Upper lobe of left lung (tissue), 6 donors: ENCODE measurements at regions not wholly inside any gene's neighbourhood (a gene's known extent, or its start where the extent isn't known, plus 50 kb on each side); places are given as distances from the start of the nearest gene placed in this dataset.

Source experiments
- ATAC-seq, 2 donors: fragments of 200-7000 bp; cut with Tn5 transposase; one replicate each; pipeline ENCODE4 v1.9.1; 2022; ENCODE audit warnings: mild to moderate bottlenecking in 2 of 2, moderate library complexity in 2 of 2; ENCODE audit not compliant: low FRiP score in 2 of 2
- DNase-seq, 2 donors: peaks; one replicate each; pipeline ENCODE4 v3.0.0-alpha.2; 2019 to 2020
- H3K27ac ChIP-seq, 4 donors: fragments of 200-600 bp; sonication (generic); one replicate each; pipeline ENCODE4 v1.5.1; 2016 to 2019
- H3K27me3 ChIP-seq, 4 donors: fragments of 200-600 bp; sonication (generic); one replicate each; pipeline ENCODE4 v1.5.1; 2017 to 2019
- H3K36me3 ChIP-seq, 4 donors: fragments of 200-600 bp; sonication (generic); one replicate each; pipeline ENCODE4 v1.5.1; 2016 to 2019
- H3K4me1 ChIP-seq, 4 donors: fragments of 200-600 bp; sonication (generic); one replicate each; pipeline ENCODE4 v1.5.1; 2018 to 2019
- H3K4me3 ChIP-seq, 4 donors: fragments of 200-600 bp; sonication (generic); one replicate each; pipeline ENCODE4 v1.5.1; 2017 to 2019; ENCODE audit warnings: mild to moderate bottlenecking in 2 of 4, moderate library complexity in 1 of 4
- H3K9me3 ChIP-seq, 4 donors: fragments of 200-600 bp; sonication (generic); one replicate each; pipeline ENCODE4 v1.5.1; 2018 to 2019
- CTCF ChIP-seq, 6 experiments: fragments of 450-650 bp in 4 of 6; fragments of 200-600 bp in 2 of 6; sonication (generic) in 2 of 6; IDR thresholded peaks; one replicate each; pipeline ENCODE4 v1.5.1; 2016 to 2019; ENCODE audit warnings: antibody characterized with exemption in 6 of 6
- EP300 ChIP-seq, 4 donors: sonication (generic); formaldehyde crosslinking; IDR thresholded peaks; one replicate each; pipeline ENCODE4 v1.5.1; 2017; ENCODE audit warnings: antibody characterized with exemption in 4 of 4, control low read depth in 2 of 4
- POLR2A ChIP-seq, 4 donors: fragments of 450-650 bp; IDR thresholded peaks; one replicate each; pipeline ENCODE4 v1.5.1; 2016 to 2017; ENCODE audit warnings: antibody characterized with exemption in 4 of 4, mild to moderate bottlenecking in 2 of 4
- POLR2AphosphoS5 ChIP-seq, 2 donors: sonication (generic); formaldehyde crosslinking; IDR thresholded peaks; one replicate each; pipeline ENCODE4 v1.5.1; 2017; ENCODE audit warnings: antibody characterized with exemption in 2 of 2
- WGBS, 2 donors: methylation state at CpG; one replicate each; pipeline ENCODE4 v1.1.5; 2017 to 2018; 5-methylcytosine and 5-hydroxymethylcytosine counted together
- donor health status: DM: no; HTN: no; CAD: no; lungs with moderate emphysema.
- donor health status: DM: no; HTN: yes; CAD: no; lungs with severe emphysema.

- ATAC-seq (no peak), DNase-seq (no peak)
- Histone ChIP-seq H3K27ac (peak overlapping the region; percentile 60 to 73 (median 71)), H3K9me3 (no peaks in the 10 kb centered on the region), H3K36me3 (no peaks in the 10 kb centered on the region), H3K27me3 (no peaks in the 10 kb centered on the region), H3K4me3 (no peak overlapping the region), H3K4me1 (peaks cover 0 to 10% (median 6%) of the 10 kb centered on the region in 4 donors)
- TF ChIP-seq CTCF (IDR thresholded peaks at IDR 0.05), result no peak
- no peak for TF ChIP-seq POLR2A (IDR thresholded peaks at IDR 0.05)
- TF ChIP-seq EP300 (IDR thresholded peaks at IDR 0.05), result no peak
- no peak for TF ChIP-seq POLR2AphosphoS5 (IDR thresholded peaks at IDR 0.05)
- 81 to 89% methylated on average over 24 to 25 of the region's 25 CpGs for WGBS, 2 donors
Measured at GRCh38 chr11:69966910-69967483, 111.1 kb upstream of the ANO1 start.

GRCh38 chr11:69967484-69967883, 110.6 kb upstream of the ANO1 start:
- ATAC-seq (no peak), DNase-seq (no peak)
- Histone ChIP-seq H3K4me3 (no peak overlapping the region), H3K36me3 (no peaks in the 10 kb centered on the region), H3K4me1 (peaks cover 0 to 10% (median 6%) of the 10 kb centered on the region in 4 donors), H3K27ac (peak overlapping the region; percentile 60 to 73 (median 71)), H3K9me3 (no peaks in the 10 kb centered on the region), H3K27me3 (no peaks in the 10 kb centered on the region)
- WGBS, 2 donors, result 80 to 86% methylated on average over 6 of the region's 6 CpGs
- no peak for TF ChIP-seq EP300 (IDR thresholded peaks at IDR 0.05)
- TF ChIP-seq POLR2AphosphoS5 (IDR thresholded peaks at IDR 0.05), result no peak
- TF ChIP-seq POLR2A (IDR thresholded peaks at IDR 0.05), result no peak
- TF ChIP-seq CTCF (IDR thresholded peaks at IDR 0.05), result no peak

- no peaks in the 10 kb centered on the region for H3K36me3 ChIP-seq
- ATAC-seq, result no peak
- WGBS, 2 donors, result 59 to 69% methylated on average over 12 to 24 of the region's 24 CpGs
Measured at GRCh38 chr11:69968396-69969347, 109.4 kb upstream of the ANO1 start.

More at GRCh38 chr11:69968396-69969347, 109.4 kb upstream of the ANO1 start:
- peaks cover 0 to 10% (median 6%) of the 10 kb centered on the region in 4 donors for H3K4me1 ChIP-seq
- H3K27ac ChIP-seq, result peak overlapping the region; percentile 60 to 73 (median 71)
- TF ChIP-seq EP300 (IDR thresholded peaks at IDR 0.05) (peak in 1 of 4 donors; percentile 21), POLR2AphosphoS5 (IDR thresholded peaks at IDR 0.05) (peak; percentile 41 to 43), POLR2A (IDR thresholded peaks at IDR 0.05) (no peak), CTCF (IDR thresholded peaks at IDR 0.05) (no peak)
- no peaks in the 10 kb centered on the region for H3K27me3 ChIP-seq
- H3K9me3 ChIP-seq, result no peaks in the 10 kb centered on the region
- no peak overlapping the region for H3K4me3 ChIP-seq
- peak in 1 of 2 donors; percentile 45 for DNase-seq
